H1 (cell line): ENCODE measurements at regions not wholly inside any gene's neighbourhood (a gene's known extent, or its start where the extent isn't known, plus 50 kb on each side); places are given as distances from the start of the nearest gene placed in this dataset.

ENCODE experiments used
- CTCF ChIA-PET: fragments of 300-600 bp; sonication (Branson Sonifier 250); formaldehyde crosslinking; loops from one replicate; lab custom pipeline; 2021; ENCODE audit not compliant: partially characterized antibody; lab: Charles Lee
- POLR2A ChIA-PET: fragments of 300-600 bp; sonication (Branson Sonifier 250); formaldehyde crosslinking; loops from one replicate; lab custom pipeline; 2021; ENCODE audit warnings: inconsistent platforms; ENCODE audit not compliant: partially characterized antibody; lab: Charles Lee
- DNase-seq, 2 experiments: peaks; one replicate each; pipeline versions ENCODE4 v3.0.0 to v3.0.0-alpha.2; 2010 to 2022; ENCODE audit warnings: low spot score in 2 of 2, low read depth in 1 of 2, mixed read lengths in 1 of 2
- FAIRE-seq: peaks from 2 replicates; lab custom pipeline; 2011; peaks lifted over from hg19 to GRCh38; lab: Jason Lieb, UNC
- H2AFZ ChIP-seq: 2 replicates; pipeline ENCODE4 v1.8.1; 2012; ENCODE audit warnings: low read length, inconsistent platforms
- H2AK5ac ChIP-seq: 2 replicates; pipeline ENCODE4 v1.6.1; 2013; ENCODE audit warnings: low read depth, low read length
- H2BK120ac ChIP-seq: replicated peaks from 2 replicates; pipeline ENCODE3; 2013; ENCODE audit warnings: low read depth, low read length, inconsistent platforms
- H2BK12ac ChIP-seq: 2 replicates; pipeline ENCODE4 v1.6.1; 2013; ENCODE audit warnings: low read depth, low read length
- H2BK15ac ChIP-seq: 2 replicates; pipeline ENCODE4 v1.6.1; 2013; ENCODE audit warnings: low read length
- H2BK20ac ChIP-seq: 2 replicates; pipeline ENCODE4 v1.6.1; 2013; ENCODE audit warnings: low read length
- H2BK5ac ChIP-seq: 2 replicates; pipeline ENCODE4 v1.6.1; 2013; ENCODE audit warnings: low read depth, low read length
- H3K14ac ChIP-seq: 2 replicates; pipeline ENCODE4 v1.6.1; 2013; ENCODE audit warnings: inconsistent platforms; ENCODE audit not compliant: insufficient read length
- H3K18ac ChIP-seq: 2 replicates; pipeline ENCODE4 v1.6.1; 2013; ENCODE audit warnings: low read length; ENCODE audit errors: extremely low read depth
- H3K23ac ChIP-seq: 2 replicates; pipeline ENCODE4 v1.6.1; 2013; ENCODE audit warnings: inconsistent platforms; ENCODE audit not compliant: insufficient read length
- H3K23me2 ChIP-seq: 2 replicates; pipeline ENCODE4 v1.6.1; 2013; ENCODE audit warnings: low read depth, low read length
- H3K27ac ChIP-seq: 2 replicates; pipeline ENCODE4 v1.6.1; 2011; ENCODE audit warnings: low read depth, low read length, inconsistent platforms
- H3K27me3 ChIP-seq, 4 experiments: replicated peaks in 1 of 4; 1 replicate in 1 of 4; 2 replicates in 3 of 4; pipeline versions ENCODE4 v1.6.1 to v1.8.1; 2011 to 2013; ENCODE audit warnings: low read length in 3 of 4, mild to moderate bottlenecking in 3 of 4, inconsistent platforms in 2 of 4, mixed read lengths in 2 of 4, moderate library complexity in 1 of 4; ENCODE audit not compliant: control insufficient read depth in 3 of 4, insufficient read depth in 3 of 4; ENCODE audit errors: extremely low read depth in 1 of 4
- H3K36me3 ChIP-seq, 4 experiments: 2 replicates each; pipeline versions ENCODE4 v1.6.1 to v1.8.1; 2011 to 2013; ENCODE audit warnings: mild to moderate bottlenecking in 4 of 4, low read length in 3 of 4, moderate library complexity in 2 of 4, control low read depth in 1 of 4, inconsistent platforms in 1 of 4; ENCODE audit not compliant: insufficient read depth in 4 of 4, control insufficient read depth in 2 of 4
- H3K4ac ChIP-seq: replicated peaks from 2 replicates; pipeline ENCODE3; 2013; ENCODE audit warnings: low read length, low read depth, mixed read lengths, inconsistent platforms; ENCODE audit not compliant: insufficient read length
- H3K4me1 ChIP-seq, 4 experiments: replicated peaks in 1 of 4; 1 replicate in 1 of 4; 2 replicates in 3 of 4; pipeline versions ENCODE4 v1.6.1 to v1.8.1; 2011 to 2013; ENCODE audit warnings: low read length in 3 of 4, inconsistent platforms in 2 of 4, mixed read lengths in 1 of 4; ENCODE audit not compliant: insufficient read depth in 4 of 4, control insufficient read depth in 3 of 4
- H3K4me2 ChIP-seq, 2 experiments: 2 replicates each; pipeline versions ENCODE4 v1.6.1 to v1.8.1; 2011 to 2013; ENCODE audit warnings: low read depth in 2 of 2, low read length in 2 of 2, control low read depth in 1 of 2, inconsistent platforms in 1 of 2, mild to moderate bottlenecking in 1 of 2; ENCODE audit not compliant: insufficient read depth in 1 of 2
- H3K4me3 ChIP-seq, 4 experiments: fragments of 200-600, 300-600 bp in 1 of 4; sonication (generic), shearing (Covaris generic), sonication (Bioruptor Twin) in 1 of 4; 2 replicates each; pipeline versions ENCODE4 v1.5.1 to v1.8.1; 2011 to 2016; ENCODE audit warnings: low read length in 4 of 4, low read depth in 3 of 4, control low read depth in 2 of 4, inconsistent platforms in 2 of 4, mild to moderate bottlenecking in 2 of 4, mixed read lengths in 1 of 4, moderate library complexity in 1 of 4; ENCODE audit not compliant: insufficient read depth in 2 of 4; ENCODE audit errors: extremely low read depth in 1 of 4
- H3K56ac ChIP-seq: replicated peaks from 2 replicates; pipeline ENCODE3; 2013; ENCODE audit warnings: low read depth, mild to moderate bottlenecking, mixed read lengths, low read length, inconsistent platforms; ENCODE audit not compliant: insufficient read length
- H3K79me1 ChIP-seq: 2 replicates; pipeline ENCODE4 v1.6.1; 2013; ENCODE audit warnings: low read depth, low read length, control low read depth
- H3K79me2 ChIP-seq, 2 experiments: 2 replicates each; pipeline versions ENCODE4 v1.6.1 to v1.8.1; 2012 to 2013; ENCODE audit warnings: low read length in 2 of 2, mild to moderate bottlenecking in 2 of 2, inconsistent platforms in 1 of 2; ENCODE audit not compliant: insufficient read depth in 2 of 2, control insufficient read depth in 1 of 2
- H3K9ac ChIP-seq, 4 experiments: replicated peaks in 1 of 4; 1 replicate in 1 of 4; 2 replicates in 3 of 4; pipeline versions ENCODE4 v1.6.1 to v1.8.1; 2011 to 2013; ENCODE audit warnings: low read depth in 3 of 4, low read length in 3 of 4, control low read depth in 2 of 4, mild to moderate bottlenecking in 2 of 4, moderate library complexity in 2 of 4, inconsistent platforms in 1 of 4; ENCODE audit errors: extremely low read depth in 1 of 4
- H3K9me3 ChIP-seq, 2 experiments: 2 replicates each; pipeline versions ENCODE4 v1.6.1 to v1.8.1; 2012 to 2013; ENCODE audit warnings: mild to moderate bottlenecking in 2 of 2, moderate library complexity in 2 of 2, control low read depth in 1 of 2, inconsistent platforms in 1 of 2, low read depth in 1 of 2, low read length in 1 of 2, mixed read lengths in 1 of 2; ENCODE audit not compliant: insufficient read depth in 2 of 2
- H4K20me1 ChIP-seq, 2 experiments: replicated peaks in 1 of 2; 2 replicates each; pipeline versions ENCODE3 to v1.8.1; 2011 to 2013; ENCODE audit warnings: inconsistent platforms in 2 of 2, low read length in 2 of 2, mild to moderate bottlenecking in 1 of 2; ENCODE audit not compliant: insufficient read depth in 2 of 2, control insufficient read depth in 1 of 2
- H4K5ac ChIP-seq: 2 replicates; pipeline ENCODE4 v1.6.1; 2013; ENCODE audit warnings: low read length, low read depth, mixed read lengths, inconsistent platforms; ENCODE audit not compliant: insufficient read length
- H4K8ac ChIP-seq: 2 replicates; pipeline ENCODE4 v1.8.0; 2013; ENCODE audit warnings: mild to moderate bottlenecking, moderate library complexity, low read length, inconsistent platforms; ENCODE audit not compliant: insufficient read depth; ENCODE audit errors: extremely low read depth
- H4K91ac ChIP-seq: replicated peaks from 2 replicates; pipeline ENCODE3; 2013; ENCODE audit warnings: low read length, mixed read lengths, inconsistent platforms; ENCODE audit not compliant: insufficient read length
- CTBP2 ChIP-seq: IDR thresholded peaks from 2 replicates; pipeline ENCODE4 v1.7.0; 2011; ENCODE audit warnings: borderline replicate concordance, mild to moderate bottlenecking, moderate library complexity, mixed read lengths, low read length; ENCODE audit not compliant: insufficient read depth, insufficient read length
- EZH2 ChIP-seq: fragments of 200-600 bp; sonication (generic); IDR thresholded peaks from 2 replicates; pipeline ENCODE4 v1.7.1; 2012; ENCODE audit warnings: low read depth, mild to moderate bottlenecking, moderate library complexity, low read length, inconsistent platforms; ENCODE audit not compliant: severe bottlenecking
- JUN ChIP-seq: IDR thresholded peaks from 2 replicates; pipeline ENCODE4 v1.6.1; 2011; ENCODE audit warnings: low read depth, mild to moderate bottlenecking, improper control_type of control experiment, low read length
- SAP30 ChIP-seq: fragments of 300-600 bp; sonication (generic); IDR thresholded peaks from 2 replicates; pipeline ENCODE4 v1.7.1; 2012; ENCODE audit warnings: low read length, moderate library complexity, mild to moderate bottlenecking, inconsistent platforms; ENCODE audit not compliant: insufficient read depth, insufficient replicate concordance
- SIN3A ChIP-seq, 2 experiments: IDR thresholded peaks in 1 of 2; conservative IDR thresholded peaks in 1 of 2; 2 replicates each; pipeline ENCODE4 v1.6.1; 2011 to 2012; ENCODE audit warnings: low read length in 2 of 2, improper control_type of control experiment in 1 of 2, low read depth in 1 of 2, mild to moderate bottlenecking in 1 of 2
- TAF1 ChIP-seq: IDR thresholded peaks from 2 replicates; pipeline ENCODE4 v1.6.1; 2011; ENCODE audit warnings: mild to moderate bottlenecking, low read depth, low read length
- TBP ChIP-seq: IDR thresholded peaks from 2 replicates; pipeline ENCODE4 v1.6.1; 2011; ENCODE audit warnings: low read depth, low read length, improper control_type of control experiment
- TCF12 ChIP-seq: IDR thresholded peaks from 2 replicates; pipeline ENCODE4 v1.6.1; 2011; ENCODE audit warnings: low read depth, mild to moderate bottlenecking, low read length
- ZNF274 ChIP-seq: IDR thresholded peaks from 2 replicates; pipeline ENCODE4 v1.7.0; 2012; ENCODE audit warnings: low read length, borderline replicate concordance; ENCODE audit errors: extremely low read depth
- WGBS, 2 experiments: shearing (Covaris generic) in 1 of 2; methylation state at CpG; one replicate each; pipeline versions ENCODE4 v1.1.6 to v1.1.7; 2013 to 2015; ENCODE audit warnings: low lambda C conversion rate in 2 of 2, mixed read lengths in 2 of 2, inconsistent platforms in 1 of 2, low coverage in 1 of 2, missing lambda C conversion rate in 1 of 2; ENCODE audit not compliant: insufficient replicate concordance in 2 of 2, insufficient coverage in 1 of 2, insufficient read length in 1 of 2; ENCODE audit errors: extremely low coverage in 1 of 2, missing lambda C conversion rate in 1 of 2; 5-methylcytosine and 5-hydroxymethylcytosine counted together

GRCh38 chr3:110577854-110578253 lies 493.8 kb upstream of the NECTIN3 start:
- H2BK20ac ChIP-seq: peak overlapping the region; percentile 17; the same call in 1 of the 2 replicates
- H3K36me3 ChIP-seq: peaks cover 0 to 5% (median 0%) of the 10 kb centered on the region in 4 experiments; a peak in 1 of 8 replicates
- H4K91ac ChIP-seq: peak overlapping the region; percentile 68
- H4K5ac ChIP-seq: peak overlapping the region; percentile 6
- ChIA-PET CTCF (no interaction called here), POLR2A (interaction anchor here (0.6 kb wide), 1 partner anchor 456 kb away, joined by 3 read pairs; no protein-coding TSS in a partner anchor)
- no peak overlapping the region for H3K56ac ChIP-seq
- H4K8ac ChIP-seq: no peak overlapping the region
- 88% methylated on average over 2 of the region's 2 CpGs; no CpG with 5 or more reads in 1 of the 2 experiments for WGBS, 2 experiments
- no peaks in the 10 kb centered on the region for H3K27me3 ChIP-seq
- no peak overlapping the region; a peak in 1 of 4 replicates for H3K4me2 ChIP-seq
- H2AFZ ChIP-seq: no peak overlapping the region
- H2BK12ac ChIP-seq: no peak overlapping the region; the same call in none of the 2 replicates
- FAIRE-seq: no peak
- no peak overlapping the region; the same call in 1 of the 2 replicates for H2BK5ac ChIP-seq
- H3K27ac ChIP-seq: no peak overlapping the region
- no peak for TF ChIP-seq CTBP2
- TF ChIP-seq SAP30: no peak
- TF ChIP-seq ZNF274: no peak
- TF ChIP-seq TCF12: no peak
- no peak for TF ChIP-seq SIN3A (conservative IDR thresholded peaks at IDR 0.05 in 1 of 2, IDR thresholded peaks at IDR 0.05 in 1 of 2; ENCODE audit: low read depth in 1 of 2, low read length in 2 of 2)
- no peak for TF ChIP-seq TBP
- no peak for TF ChIP-seq TAF1
- no peak for TF ChIP-seq EZH2
- TF ChIP-seq JUN: no peak
- no peak overlapping the region for H3K9ac ChIP-seq
- no peak overlapping the region for H3K23ac ChIP-seq
- H3K23me2 ChIP-seq: no peaks in the 10 kb centered on the region
- H3K4ac ChIP-seq: no peak overlapping the region
- H3K18ac ChIP-seq: no peak overlapping the region; the same call in 1 of the 2 replicates
- no peaks in the 10 kb centered on the region for H3K79me1 ChIP-seq
- no peak for DNase-seq
- no peaks in the 10 kb centered on the region for H4K20me1 ChIP-seq
- H2BK15ac ChIP-seq: no peak overlapping the region
- H3K4me1 ChIP-seq: peaks cover 4 to 11% (median 8%) of the 10 kb centered on the region in 4 experiments
- H3K4me3 ChIP-seq: no peak overlapping the region
- no peak overlapping the region for H2AK5ac ChIP-seq
- H3K14ac ChIP-seq: no peak overlapping the region
- no peak overlapping the region for H2BK120ac ChIP-seq
- no peaks in the 10 kb centered on the region for H3K79me2 ChIP-seq
- peaks cover 0 to 7% of the 10 kb centered on the region in 2 experiments for H3K9me3 ChIP-seq
